ENCODE measurements at regions not wholly inside any gene's neighbourhood (a gene's known extent, or its start where the extent isn't known, plus 50 kb on each side); places are given as distances from the start of the nearest gene placed in this dataset.

DNA sequence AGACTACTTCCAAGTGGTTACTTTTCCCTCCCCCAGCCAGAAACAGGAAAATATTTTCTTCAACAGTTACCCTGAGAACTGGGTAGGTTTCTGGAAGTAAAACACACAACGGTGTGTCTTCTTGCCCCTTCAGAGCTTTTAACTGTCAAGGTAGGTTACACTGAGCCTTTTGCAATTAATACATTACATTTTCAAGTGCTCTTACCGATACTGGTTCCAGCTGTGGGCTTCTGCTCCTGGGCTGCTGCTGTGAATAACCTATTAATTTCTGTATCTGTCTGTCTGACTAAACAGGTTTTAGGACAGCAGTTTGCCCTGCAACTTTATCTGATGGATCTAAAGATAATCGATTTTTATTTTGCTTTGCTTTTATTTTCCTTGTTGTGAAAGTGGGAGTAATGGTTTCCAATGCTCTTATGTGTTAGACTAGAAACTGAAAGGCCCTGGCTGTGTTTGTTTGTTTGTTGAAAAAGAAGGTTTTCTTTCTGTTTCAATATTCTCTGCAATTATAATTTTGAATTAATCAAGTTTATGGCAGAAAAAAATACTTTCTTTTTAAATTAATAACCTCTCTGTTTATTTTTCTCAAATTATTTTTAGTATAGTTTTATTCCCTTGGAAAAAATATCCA lies 196.7 kb upstream of the SLITRK6 start:
- TF ChIP-seq NFE2L2 (IDR thresholded peaks at IDR 0.05; ENCODE audit: low read depth, low read length) (no peak), BHLHE40 (IDR thresholded peaks at IDR 0.05; ENCODE audit: low read depth, low read length) (no peak), POLR2A (IDR thresholded peaks at IDR 0.05; ENCODE audit: low read depth, low read length) (no peak), ELK1 (IDR thresholded peaks at IDR 0.05; ENCODE audit: borderline replicate concordance, low read depth, low read length) (no peak), CTCF (conservative IDR thresholded peaks at IDR 0.05; ENCODE audit: low read depth, low read length) (no peak), SMC3 (IDR thresholded peaks at IDR 0.05; ENCODE audit: low read depth, low read length) (no peak), CHD1 (IDR thresholded peaks at IDR 0.05; ENCODE audit: low read depth, low read length) (no peak)
- TF ChIP-seq, protein P1, sequence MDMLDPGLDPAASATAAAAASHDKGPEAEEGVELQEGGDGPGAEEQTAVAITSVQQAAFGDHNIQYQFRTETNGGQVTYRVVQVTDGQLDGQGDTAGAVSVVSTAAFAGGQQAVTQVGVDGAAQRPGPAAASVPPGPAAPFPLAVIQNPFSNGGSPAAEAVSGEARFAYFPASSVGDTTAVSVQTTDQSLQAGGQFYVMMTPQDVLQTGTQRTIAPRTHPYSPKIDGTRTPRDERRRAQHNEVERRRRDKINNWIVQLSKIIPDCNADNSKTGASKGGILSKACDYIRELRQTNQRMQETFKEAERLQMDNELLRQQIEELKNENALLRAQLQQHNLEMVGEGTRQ (IDR thresholded peaks at IDR 0.05; ENCODE audit: low read depth, low read length): no peak
- H3K23ac ChIP-seq (ENCODE audit: low read depth, low read length): no peak overlapping the region
- no peak overlapping the region for H2BK5ac ChIP-seq (ENCODE audit: low read depth, low read length, poor library complexity, severe bottlenecking)
- H2AK9ac ChIP-seq (replicated peaks; ENCODE audit: low read depth, low read length, poor library complexity): no peak overlapping the region
- 60% methylated on average over 1 of the region's 3 CpGs; no CpG with 5 or more reads in 1 of the 2 experiments for WGBS, 2 experiments (ENCODE audit: extremely low coverage in 2 of 2, insufficient read length in 1 of 2)
- no peak overlapping the region for H3K4ac ChIP-seq (ENCODE audit: low read depth, low read length)
- no peaks in the 10 kb centered on the region for H3K9me1 ChIP-seq (ENCODE audit: insufficient read depth, low read length)
- no peak overlapping the region for H4K5ac ChIP-seq (ENCODE audit: low read depth, low read length)
- H3K18ac ChIP-seq (ENCODE audit: low read depth, low read length): no peak overlapping the region
- DNase-seq (no peak), ATAC-seq (ENCODE audit: low read depth) (no peak)
- H3K4me2 ChIP-seq (ENCODE audit: low read depth, low read length): no peak overlapping the region
- POLR2A ChIA-PET (ENCODE audit: unreplicated experiment): no interaction called here
- H3K27me3 ChIP-seq (ENCODE audit: control insufficient read depth, insufficient read depth, low read length): no peaks in the 10 kb centered on the region
- dilution Hi-C loops (cut with HindIII; ENCODE audit: low sequenced_read_pairs, unreplicated experiment): no loop called here
- no peaks in the 10 kb centered on the region for H3K79me1 ChIP-seq (ENCODE audit: low read depth in 1 of 2, low read length in 2 of 2)
- no peak overlapping the region for H2AK5ac ChIP-seq (ENCODE audit: low read depth, low read length)
- BruUV-seq (replicated peaks): no TSS peak
- no peak overlapping the region for H4K8ac ChIP-seq (ENCODE audit: low read depth in 2 of 2, low read length in 2 of 2)
- H2BK20ac ChIP-seq (ENCODE audit: low read depth, low read length): no peak overlapping the region
- H3K9ac ChIP-seq (ENCODE audit: low read depth, low read length): no peak overlapping the region
- intact Hi-C loops (cut with micrococcal nuclease): no loop called here
- H3K4me3 ChIP-seq (ENCODE audit: insufficient read depth, low read depth, low read length): no peak overlapping the region
- H2AFZ ChIP-seq (replicated peaks; ENCODE audit: low read length, poor library complexity): no peak overlapping the region
- H3K14ac ChIP-seq (replicated peaks; ENCODE audit: low read depth, low read length): no peak overlapping the region
- no peaks in the 10 kb centered on the region for H3K36me3 ChIP-seq (ENCODE audit: control insufficient read depth, insufficient read depth, low read length)
- H3K4me1 ChIP-seq (ENCODE audit: control insufficient read depth, insufficient read depth, low read length): no peaks in the 10 kb centered on the region
- H2BK120ac ChIP-seq (ENCODE audit: low read depth, low read length): no peak overlapping the region
- no peak overlapping the region for H2BK15ac ChIP-seq (ENCODE audit: low read depth, low read length)
- in situ Hi-C loops (cut with MboI; ENCODE audit: low sequenced_read_pairs): no loop called here
- H3K27ac ChIP-seq (ENCODE audit: insufficient read depth, low read length): no peak overlapping the region
- no peaks in the 10 kb centered on the region for H3K9me3 ChIP-seq (ENCODE audit: control insufficient read depth, insufficient read depth, low read length)
- CTCF ChIA-PET: no interaction called here
- H3K56ac ChIP-seq (ENCODE audit: extremely low read depth, insufficient read depth, low read length): no peak overlapping the region
- H4K20me1 ChIP-seq (ENCODE audit: insufficient read depth, low read length): no peaks in the 10 kb centered on the region
- no peak overlapping the region for H4K91ac ChIP-seq (ENCODE audit: insufficient read depth, low read depth, low read length)

Data from IMR-90 (cell line).